Gastroesophageal sphincter (tissue), 4 donors: ENCODE measurements at regions not wholly inside any gene's neighbourhood (a gene's known extent, or its start where the extent isn't known, plus 50 kb on each side); places are given as distances from the start of the nearest gene placed in this dataset.

Experiments
- ATAC-seq: fragments of 150-250 bp; one replicate; pipeline ENCODE4 v1.9.1; 2016; ENCODE audit warnings: mild to moderate bottlenecking, moderate library complexity
- H3K27ac ChIP-seq, 4 donors: fragments of 200-600 bp; sonication (generic) in 3 of 4; 1 replicate in 3 of 4; 2 replicates in 1 of 4; pipeline ENCODE4 v1.5.1; 2016 to 2019
- H3K27me3 ChIP-seq: fragments of 200-600 bp; sonication (generic); one replicate; pipeline ENCODE4 v1.5.1; 2019
- H3K36me3 ChIP-seq, 2 donors: fragments of 200-600 bp; sonication (generic); one replicate each; pipeline ENCODE4 v1.5.1; 2019; ENCODE audit warnings: control low read depth in 1 of 2
- H3K4me1 ChIP-seq, 3 donors: fragments of 200-600 bp; sonication (generic); 1 replicate in 2 of 3; 2 replicates in 1 of 3; pipeline ENCODE4 v1.5.1; 2016 to 2019; ENCODE audit warnings: control low read depth in 2 of 3
- H3K4me3 ChIP-seq, 2 donors: fragments of 200-600 bp; sonication (generic); one replicate each; pipeline ENCODE4 v1.5.1; 2019; ENCODE audit warnings: mild to moderate bottlenecking in 1 of 2, moderate library complexity in 1 of 2
- H3K9me3 ChIP-seq, 3 donors: fragments of 200-600 bp; sonication (generic); one replicate each; pipeline ENCODE4 v1.5.1; 2017 to 2019; ENCODE audit warnings: control low read depth in 2 of 3
- EP300 ChIP-seq: sonication (generic); formaldehyde crosslinking; IDR thresholded peaks from one replicate; pipeline ENCODE4 v1.6.1; 2017; ENCODE audit warnings: antibody characterized with exemption, mild to moderate bottlenecking
- POLR2A ChIP-seq, 2 donors: fragments of 450-650 bp; IDR thresholded peaks; one replicate each; pipeline ENCODE4 v1.6.1; 2017; ENCODE audit warnings: antibody characterized with exemption in 2 of 2, mild to moderate bottlenecking in 2 of 2, moderate library complexity in 1 of 2
- POLR2AphosphoS5 ChIP-seq: sonication (generic); formaldehyde crosslinking; IDR thresholded peaks from one replicate; pipeline ENCODE4 v1.6.1; 2017; ENCODE audit warnings: antibody characterized with exemption
- WGBS, 2 donors: methylation state at CpG; one replicate each; pipeline ENCODE4 v1.1.5; 2018; ENCODE audit warnings: low coverage in 1 of 2; 5-methylcytosine and 5-hydroxymethylcytosine counted together
- TF ChIP-seq, protein P1 (sequence below), 4 experiments: fragments of 200-600 bp in 2 of 4; fragments of 450-650 bp in 2 of 4; sonication (generic) in 1 of 4; IDR thresholded peaks; one replicate each; pipeline ENCODE4 v1.5.1; 2017 to 2019; ENCODE audit warnings: antibody characterized with exemption in 4 of 4, mild to moderate bottlenecking in 2 of 4, moderate library complexity in 2 of 4

- H3K9me3 ChIP-seq: no peaks in the 10 kb centered on the region
- H3K4me1 ChIP-seq: no peaks in the 10 kb centered on the region
- ATAC-seq: no peak
- TF ChIP-seq EP300 (no peak), POLR2A (IDR thresholded peaks at IDR 0.05) (no peak), POLR2AphosphoS5 (no peak)
- TF ChIP-seq, protein P1, sequence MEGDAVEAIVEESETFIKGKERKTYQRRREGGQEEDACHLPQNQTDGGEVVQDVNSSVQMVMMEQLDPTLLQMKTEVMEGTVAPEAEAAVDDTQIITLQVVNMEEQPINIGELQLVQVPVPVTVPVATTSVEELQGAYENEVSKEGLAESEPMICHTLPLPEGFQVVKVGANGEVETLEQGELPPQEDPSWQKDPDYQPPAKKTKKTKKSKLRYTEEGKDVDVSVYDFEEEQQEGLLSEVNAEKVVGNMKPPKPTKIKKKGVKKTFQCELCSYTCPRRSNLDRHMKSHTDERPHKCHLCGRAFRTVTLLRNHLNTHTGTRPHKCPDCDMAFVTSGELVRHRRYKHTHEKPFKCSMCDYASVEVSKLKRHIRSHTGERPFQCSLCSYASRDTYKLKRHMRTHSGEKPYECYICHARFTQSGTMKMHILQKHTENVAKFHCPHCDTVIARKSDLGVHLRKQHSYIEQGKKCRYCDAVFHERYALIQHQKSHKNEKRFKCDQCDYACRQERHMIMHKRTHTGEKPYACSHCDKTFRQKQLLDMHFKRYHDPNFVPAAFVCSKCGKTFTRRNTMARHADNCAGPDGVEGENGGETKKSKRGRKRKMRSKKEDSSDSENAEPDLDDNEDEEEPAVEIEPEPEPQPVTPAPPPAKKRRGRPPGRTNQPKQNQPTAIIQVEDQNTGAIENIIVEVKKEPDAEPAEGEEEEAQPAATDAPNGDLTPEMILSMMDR (IDR thresholded peaks at IDR 0.05): no peak
- no peak overlapping the region for H3K4me3 ChIP-seq
- 77 to 100% methylated on average over 1 to 3 of the region's 3 CpGs for WGBS, 2 donors
- no peaks in the 10 kb centered on the region for H3K36me3 ChIP-seq
- H3K27me3 ChIP-seq: no peaks in the 10 kb centered on the region
- no peak overlapping the region for H3K27ac ChIP-seq
Measured at GRCh38 chr6:102848210-102848609, 1454.7 kb downstream of the GRIK2 start.

DNA sequence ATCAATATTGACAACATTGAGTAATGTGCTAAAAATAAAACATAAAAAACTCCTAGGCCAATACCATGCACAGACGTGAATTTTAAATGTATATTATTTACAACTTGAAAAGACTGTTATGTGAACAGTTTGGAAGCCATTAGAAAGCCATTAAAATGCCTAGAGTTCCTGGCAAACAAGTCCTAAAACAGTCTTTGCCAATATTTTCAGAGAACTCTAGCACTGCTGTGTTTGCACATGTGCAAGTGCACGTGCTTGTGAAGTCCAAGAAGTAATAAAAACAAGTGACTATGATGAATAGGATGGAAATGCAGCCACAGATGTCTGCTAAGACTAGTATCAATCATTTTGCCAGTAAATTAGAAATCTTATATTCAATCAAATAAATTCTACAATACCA, 1447.6 kb downstream of the GRIK2 start:
- ATAC-seq: no peak
- Histone ChIP-seq H3K27ac (no peak overlapping the region), H3K4me3 (no peak overlapping the region), H3K9me3 (no peaks in the 10 kb centered on the region), H3K4me1 (no peaks in the 10 kb centered on the region), H3K27me3 (no peaks in the 10 kb centered on the region), H3K36me3 (no peaks in the 10 kb centered on the region)
- TF ChIP-seq EP300 (no peak), POLR2AphosphoS5 (no peak), POLR2A (IDR thresholded peaks at IDR 0.05) (no peak)
- TF ChIP-seq, protein P1 (IDR thresholded peaks at IDR 0.05): no peak
- WGBS, 2 donors: 22 to 26% methylated on average over 2 of the region's 2 CpGs

DNA sequence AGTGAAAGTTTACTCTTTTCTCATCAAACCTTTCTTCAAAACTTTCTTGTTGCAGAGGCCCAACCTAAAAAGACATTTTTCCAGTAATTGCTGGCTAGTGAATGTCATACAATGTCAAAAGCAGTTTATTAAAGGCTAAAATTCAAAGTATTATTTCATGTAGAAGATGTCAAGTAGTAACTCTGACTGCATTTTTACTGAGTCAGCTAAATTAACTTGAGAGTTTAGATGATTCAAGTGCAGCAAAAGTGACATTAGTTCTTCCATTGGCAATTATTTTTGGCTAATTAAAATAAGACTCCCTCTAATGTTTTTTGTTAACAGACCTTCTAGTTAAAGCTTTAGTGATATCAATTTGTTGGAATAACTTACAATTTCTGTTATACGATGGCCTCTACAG, 1438.5 kb downstream of the GRIK2 start:
- 58 to 70% methylated on average over 1 of the region's 1 CpG for WGBS, 2 donors

GRCh38 chr6:102820098-102820497, 1426.6 kb downstream of the GRIK2 start:
- H3K27me3 ChIP-seq: no peaks in the 10 kb centered on the region
- no peak for ATAC-seq
- no peaks in the 10 kb centered on the region for H3K9me3 ChIP-seq
- no peaks in the 10 kb centered on the region for H3K36me3 ChIP-seq
- H3K27ac ChIP-seq: no peak overlapping the region
- H3K4me3 ChIP-seq: no peak overlapping the region
- no peak for TF ChIP-seq POLR2AphosphoS5
- no peak for TF ChIP-seq POLR2A (IDR thresholded peaks at IDR 0.05)
- TF ChIP-seq, protein P1 (IDR thresholded peaks at IDR 0.05): no peak
- no peak for TF ChIP-seq EP300
- WGBS, 2 donors: 26 to 74% methylated on average over 2 of the region's 2 CpGs
- no peaks in the 10 kb centered on the region for H3K4me1 ChIP-seq

More for the DNA sequence above, 1438.5 kb downstream of the GRIK2 start:
- no peaks in the 10 kb centered on the region for H3K36me3 ChIP-seq
- H3K9me3 ChIP-seq: peaks cover 0 to 6% (median 0%) of the 10 kb centered on the region in 3 donors
- H3K4me3 ChIP-seq: no peak overlapping the region
- TF ChIP-seq, protein P1 (IDR thresholded peaks at IDR 0.05): no peak
- no peak for TF ChIP-seq POLR2AphosphoS5
- TF ChIP-seq POLR2A (IDR thresholded peaks at IDR 0.05): no peak
- no peak for TF ChIP-seq EP300
- no peak overlapping the region for H3K27ac ChIP-seq
- no peaks in the 10 kb centered on the region for H3K4me1 ChIP-seq
- no peak for ATAC-seq
- no peaks in the 10 kb centered on the region for H3K27me3 ChIP-seq

DNA sequence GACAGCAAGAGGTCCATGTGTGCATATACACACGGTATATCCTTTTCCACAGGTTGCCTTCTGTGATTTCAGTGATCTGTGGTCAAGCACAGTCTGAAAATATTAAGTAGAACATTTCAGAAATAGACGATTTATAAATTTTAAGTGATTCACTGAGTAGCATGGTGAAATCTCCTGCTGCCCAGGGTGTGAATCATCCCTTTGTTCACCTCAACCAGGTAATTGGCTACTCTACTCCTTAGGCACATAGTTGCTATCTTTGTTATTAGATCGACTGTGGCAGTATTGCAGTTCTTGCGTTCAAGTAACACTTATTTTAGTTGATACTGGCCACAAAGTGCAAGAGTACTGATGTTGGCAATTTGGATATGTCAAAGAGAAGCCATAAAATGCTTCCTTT, 1421.7 kb downstream of the GRIK2 start:
- H3K4me1 ChIP-seq: no peaks in the 10 kb centered on the region
- no peak for TF ChIP-seq POLR2A (IDR thresholded peaks at IDR 0.05)
- TF ChIP-seq POLR2AphosphoS5: no peak
- TF ChIP-seq, protein P1 (IDR thresholded peaks at IDR 0.05): no peak
- TF ChIP-seq EP300: no peak
- WGBS, 2 donors: 82 to 84% methylated on average over 4 of the region's 4 CpGs
- no peaks in the 10 kb centered on the region for H3K9me3 ChIP-seq
- no peak overlapping the region for H3K4me3 ChIP-seq
- no peaks in the 10 kb centered on the region for H3K36me3 ChIP-seq
- H3K27me3 ChIP-seq: no peaks in the 10 kb centered on the region
- H3K27ac ChIP-seq: no peak overlapping the region
- no peak for ATAC-seq
